ENCODE measurements at regions not wholly inside any gene's neighbourhood (a gene's known extent, or its start where the extent isn't known, plus 50 kb on each side); places are given as distances from the start of the nearest gene placed in this dataset.

DNA sequence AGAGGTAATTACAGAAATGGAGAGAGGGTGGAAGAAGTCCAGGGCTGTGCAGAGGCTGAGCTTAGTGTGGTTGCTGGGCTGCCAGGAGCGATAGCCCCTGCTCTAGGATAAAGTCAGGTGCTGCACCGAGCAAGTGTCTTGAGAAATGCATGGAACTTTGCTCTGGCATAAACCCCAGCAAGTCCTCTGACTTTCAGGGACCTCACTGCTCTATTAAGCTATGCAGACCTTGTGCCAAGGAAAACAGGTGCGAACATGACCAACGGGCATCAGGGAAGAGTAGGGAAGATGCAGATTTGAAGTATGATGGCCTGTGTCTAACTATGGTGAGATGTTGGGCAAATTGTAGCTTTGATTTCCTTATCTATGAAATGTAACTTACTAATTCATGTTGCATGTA, 416.8 kb downstream of the NR2F2 start:
- H3K4me1 ChIP-seq: no peaks in the 10 kb centered on the region
- H3K27me3 ChIP-seq: no peaks in the 10 kb centered on the region
- ATAC-seq (ENCODE audit: low FRiP score in 2 of 2) (no peak), DNase-seq (no peak)
- WGBS, 2 donors: 75 to 76% methylated on average over 4 of the region's 4 CpGs
- H3K36me3 ChIP-seq: no peaks in the 10 kb centered on the region
- no peak overlapping the region for H3K27ac ChIP-seq
- no peak overlapping the region for H3K4me3 ChIP-seq
- H3K9me3 ChIP-seq: no peaks in the 10 kb centered on the region
- TF ChIP-seq EP300 (IDR thresholded peaks at IDR 0.05) (no peak), POLR2AphosphoS5 (IDR thresholded peaks at IDR 0.05) (no peak), POLR2A (IDR thresholded peaks at IDR 0.05) (no peak)
- TF ChIP-seq, protein P1, sequence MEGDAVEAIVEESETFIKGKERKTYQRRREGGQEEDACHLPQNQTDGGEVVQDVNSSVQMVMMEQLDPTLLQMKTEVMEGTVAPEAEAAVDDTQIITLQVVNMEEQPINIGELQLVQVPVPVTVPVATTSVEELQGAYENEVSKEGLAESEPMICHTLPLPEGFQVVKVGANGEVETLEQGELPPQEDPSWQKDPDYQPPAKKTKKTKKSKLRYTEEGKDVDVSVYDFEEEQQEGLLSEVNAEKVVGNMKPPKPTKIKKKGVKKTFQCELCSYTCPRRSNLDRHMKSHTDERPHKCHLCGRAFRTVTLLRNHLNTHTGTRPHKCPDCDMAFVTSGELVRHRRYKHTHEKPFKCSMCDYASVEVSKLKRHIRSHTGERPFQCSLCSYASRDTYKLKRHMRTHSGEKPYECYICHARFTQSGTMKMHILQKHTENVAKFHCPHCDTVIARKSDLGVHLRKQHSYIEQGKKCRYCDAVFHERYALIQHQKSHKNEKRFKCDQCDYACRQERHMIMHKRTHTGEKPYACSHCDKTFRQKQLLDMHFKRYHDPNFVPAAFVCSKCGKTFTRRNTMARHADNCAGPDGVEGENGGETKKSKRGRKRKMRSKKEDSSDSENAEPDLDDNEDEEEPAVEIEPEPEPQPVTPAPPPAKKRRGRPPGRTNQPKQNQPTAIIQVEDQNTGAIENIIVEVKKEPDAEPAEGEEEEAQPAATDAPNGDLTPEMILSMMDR (IDR thresholded peaks at IDR 0.05): no peak

DNA sequence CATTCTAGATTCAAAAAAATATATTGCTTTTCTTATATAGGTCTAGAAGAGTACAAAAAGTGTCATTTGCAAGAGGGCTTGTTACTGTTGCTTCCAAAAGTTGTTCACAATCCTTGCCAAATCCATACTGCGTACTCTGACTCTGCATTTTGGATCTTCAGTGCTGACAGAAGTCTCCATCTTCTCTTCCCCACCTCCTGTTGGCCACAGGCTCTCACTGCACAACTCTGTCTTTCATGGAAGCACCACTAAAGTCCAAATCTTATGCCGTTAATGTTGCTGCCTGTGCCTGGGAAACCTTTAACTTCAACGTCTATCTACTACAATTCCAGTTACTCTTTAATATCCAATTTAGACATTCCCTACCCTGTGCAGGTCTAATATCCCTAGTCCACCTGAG, 419.9 kb downstream of the NR2F2 start:
- DNase-seq: no peak
- ATAC-seq (ENCODE audit: low FRiP score in 2 of 2): no peak
- Histone ChIP-seq H3K36me3 (no peaks in the 10 kb centered on the region), H3K9me3 (no peaks in the 10 kb centered on the region), H3K27ac (no peak overlapping the region), H3K4me1 (no peaks in the 10 kb centered on the region), H3K4me3 (no peak overlapping the region), H3K27me3 (no peaks in the 10 kb centered on the region)
- no peak for TF ChIP-seq POLR2AphosphoS5 (IDR thresholded peaks at IDR 0.05)
- TF ChIP-seq POLR2A (IDR thresholded peaks at IDR 0.05): no peak
- no peak for TF ChIP-seq EP300 (IDR thresholded peaks at IDR 0.05)
- TF ChIP-seq, protein P1 (IDR thresholded peaks at IDR 0.05): no peak
- 80 to 87% methylated on average over 3 of the region's 3 CpGs for WGBS, 2 donors

DNA sequence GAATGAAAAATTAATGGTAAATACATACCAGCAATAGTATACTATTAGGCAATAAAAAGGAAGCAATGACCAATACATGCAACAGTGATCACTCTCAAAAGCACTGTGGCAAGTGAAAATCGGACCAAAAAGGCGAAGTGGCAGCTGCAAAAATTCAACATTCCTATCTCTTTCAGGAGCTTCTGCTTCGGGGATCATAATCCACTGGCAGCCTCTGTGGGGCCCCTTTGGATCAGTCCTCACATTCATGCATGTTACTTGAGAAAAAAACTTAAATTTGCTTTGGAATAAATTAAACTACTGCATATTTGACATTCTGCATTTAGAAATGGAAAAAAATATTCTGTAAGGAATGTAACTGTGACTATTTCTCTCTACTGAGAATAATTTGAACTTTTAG, 425.6 kb downstream of the NR2F2 start:
- H3K4me1 ChIP-seq: no peaks in the 10 kb centered on the region
- WGBS, 2 donors: 73 to 75% methylated on average over 3 of the region's 3 CpGs
- no peak for DNase-seq
- no peak overlapping the region for H3K4me3 ChIP-seq
- ATAC-seq (ENCODE audit: low FRiP score in 2 of 2): no peak
- no peaks in the 10 kb centered on the region for H3K36me3 ChIP-seq
- no peaks in the 10 kb centered on the region for H3K27me3 ChIP-seq
- H3K27ac ChIP-seq: no peak overlapping the region
- TF ChIP-seq POLR2AphosphoS5 (IDR thresholded peaks at IDR 0.05): no peak
- H3K9me3 ChIP-seq: peaks cover 0 to 4% (median 0%) of the 10 kb centered on the region in 4 donors

DNA sequence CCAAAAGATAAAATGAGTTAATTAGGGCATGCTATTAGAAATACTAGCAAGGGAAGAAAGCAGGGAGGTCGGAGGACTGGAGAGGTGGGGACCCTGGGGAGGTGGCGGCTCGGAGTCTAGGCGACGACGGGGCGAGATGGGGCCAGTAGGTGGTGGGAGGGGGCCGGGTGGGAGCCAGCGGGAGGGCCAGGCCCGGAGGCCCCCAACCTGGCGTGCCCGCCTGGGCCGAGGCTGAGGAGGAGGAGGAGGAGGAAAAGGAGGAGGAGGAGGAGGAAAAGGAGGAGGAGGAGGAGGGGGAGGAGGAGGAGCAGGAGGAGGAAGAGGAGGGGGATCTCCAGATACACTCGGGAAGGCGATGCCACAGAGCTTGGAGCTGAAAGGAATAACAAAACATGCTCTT, 426.2 kb downstream of the NR2F2 start:
- H3K36me3 ChIP-seq: no peaks in the 10 kb centered on the region
- no peak for TF ChIP-seq EP300 (IDR thresholded peaks at IDR 0.05)
- TF ChIP-seq, protein P1 (IDR thresholded peaks at IDR 0.05): no peak
- TF ChIP-seq POLR2A (IDR thresholded peaks at IDR 0.05): no peak
- no peak for TF ChIP-seq POLR2AphosphoS5 (IDR thresholded peaks at IDR 0.05)

DNA sequence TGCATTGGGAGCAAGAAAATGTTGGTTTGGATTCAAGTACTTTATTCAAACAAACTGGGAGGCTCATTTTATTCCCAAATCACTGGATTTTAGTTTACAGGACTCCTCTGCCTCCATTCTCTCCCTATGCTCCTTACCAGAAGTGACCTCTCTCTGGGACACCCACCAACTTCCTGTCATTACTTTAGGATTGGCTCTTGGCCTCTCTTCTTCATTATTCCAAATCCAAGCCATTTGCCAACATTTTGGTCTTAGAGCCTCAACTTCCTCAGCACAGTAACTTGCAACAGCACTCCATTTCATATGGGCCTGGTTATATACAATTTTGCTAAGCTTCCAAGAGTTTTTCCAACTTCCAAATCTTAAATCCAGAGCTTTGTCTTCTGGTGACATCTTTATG, 432.1 kb downstream of the NR2F2 start:
- no peak for ATAC-seq (ENCODE audit: low FRiP score in 2 of 2)

More for the DNA sequence above, 426.2 kb downstream of the NR2F2 start:
- Histone ChIP-seq H3K4me3 (no peak overlapping the region), H3K27ac (no peak overlapping the region), H3K27me3 (no peaks in the 10 kb centered on the region), H3K4me1 (no peaks in the 10 kb centered on the region), H3K9me3 (peaks cover 0 to 4% (median 0%) of the 10 kb centered on the region in 4 donors)
- DNase-seq (peak in 1 of 2 donors; percentile 52), ATAC-seq (ENCODE audit: low FRiP score in 2 of 2) (no peak)
- WGBS, 2 donors: 84 to 90% methylated on average over 14 to 15 of the region's 15 CpGs

More for the DNA sequence above, 432.1 kb downstream of the NR2F2 start:
- DNase-seq: no peak
- H3K27ac ChIP-seq: no peak overlapping the region
- H3K4me3 ChIP-seq: no peak overlapping the region
- peaks cover 0 to 4% (median 0%) of the 10 kb centered on the region in 4 donors for H3K9me3 ChIP-seq
- no peaks in the 10 kb centered on the region for H3K36me3 ChIP-seq
- no peaks in the 10 kb centered on the region for H3K27me3 ChIP-seq
- no peak for TF ChIP-seq POLR2AphosphoS5 (IDR thresholded peaks at IDR 0.05)
- TF ChIP-seq, protein P1 (IDR thresholded peaks at IDR 0.05): no peak
- H3K4me1 ChIP-seq: no peaks in the 10 kb centered on the region
